A673 (cell line): ENCODE measurements at regions not wholly inside any gene's neighbourhood (a gene's known extent, or its start where the extent isn't known, plus 50 kb on each side); places are given as distances from the start of the nearest gene placed in this dataset.
A peak's percentile ranks its signal among the peaks of the same experiment; 100 is the strongest.
"Not testable (repeated sequence)": the region's sequence is repeated elsewhere in the genome, so short reads cannot be mapped to it uniquely, and the experiment has no call there.

Source experiments
- BruUV-seq: library from RNA; stranded (reverse); fragments of 400-500 nt; replicated peaks from 2 replicates; lab custom pipeline; 2021; lab: Mats Ljungman, UMichigan
- CTCF ChIA-PET: fragments of 300-600 bp; sonication (Branson Sonifier 250); formaldehyde crosslinking; loops from one replicate; lab custom pipeline; 2022; ENCODE audit warnings: antibody characterized with exemption; lab: Charles Lee
- POLR2A ChIA-PET: fragments of 300-600 bp; sonication (Branson Sonifier 250); formaldehyde crosslinking; loops from one replicate; lab custom pipeline; 2022; ENCODE audit warnings: antibody characterized with exemption; ENCODE audit not compliant: low non-redundant PET; lab: Charles Lee
- DNase-seq: peaks from one replicate; pipeline ENCODE4 v3.0.0-alpha.2; 2015; ENCODE audit warnings: low spot score
- H3K27ac ChIP-seq: fragments of 200-600 bp; sonication (generic); 2 replicates; pipeline ENCODE4 v1.5.1; 2016; ENCODE audit warnings: mixed run types, low read depth, mild to moderate bottlenecking, mixed read lengths, antibody characterized with exemption, low read length; ENCODE audit not compliant: poor library complexity, severe bottlenecking
- H3K27me3 ChIP-seq: fragments of 200-600 bp; sonication (generic); replicated peaks from 2 replicates; pipeline ENCODE4 v1.6.1; 2017; ENCODE audit warnings: mixed run types, low read depth, mild to moderate bottlenecking, mixed read lengths, antibody characterized with exemption, low read length; ENCODE audit not compliant: insufficient read depth, poor library complexity
- H3K36me3 ChIP-seq: fragments of 200-600 bp; sonication (generic); 2 replicates; pipeline ENCODE4 v1.6.1; 2016; ENCODE audit warnings: mixed run types, mild to moderate bottlenecking, mixed read lengths, antibody characterized with exemption, low read length; ENCODE audit not compliant: insufficient read depth, poor library complexity, severe bottlenecking
- H3K4me1 ChIP-seq: fragments of 200-600 bp; sonication (generic); 2 replicates; pipeline ENCODE4 v1.6.1; 2017; ENCODE audit warnings: mixed run types, mild to moderate bottlenecking, mixed read lengths, antibody characterized with exemption, low read length; ENCODE audit not compliant: insufficient read depth, poor library complexity, severe bottlenecking
- H3K4me3 ChIP-seq: fragments of 200-600 bp; sonication (generic); 2 replicates; pipeline ENCODE4 v1.5.1; 2016; ENCODE audit warnings: low read depth, mixed run types, mild to moderate bottlenecking, mixed read lengths, low read length; ENCODE audit not compliant: poor library complexity, severe bottlenecking
- H3K9me3 ChIP-seq: fragments of 200-600 bp; sonication (generic); 2 replicates; pipeline ENCODE4 v1.6.1; 2016; ENCODE audit warnings: mixed run types, low read depth, mild to moderate bottlenecking, mixed read lengths, antibody characterized with exemption, low read length; ENCODE audit not compliant: poor library complexity, severe bottlenecking
- EZH2 ChIP-seq: fragments of 200-600 bp; sonication (generic); IDR thresholded peaks from 2 replicates; pipeline ENCODE4 v1.6.1; 2017; ENCODE audit warnings: borderline replicate concordance, low read depth, mild to moderate bottlenecking, mixed read lengths, antibody characterized with exemption, low read length; ENCODE audit not compliant: poor library complexity, severe bottlenecking
- intact Hi-C: fragments of 100-400 bp; cut with micrococcal nuclease; formaldehyde crosslinking; loops from one replicate; pipeline ENCODE4 v1.10.0; 2022; ENCODE audit not compliant: unreplicated experiment
- TF ChIP-seq, protein P1 (sequence below): fragments of 300-800, 200-600 bp; sonication (generic); conservative IDR thresholded peaks from 2 replicates; pipeline ENCODE4 v1.5.1; 2017; ENCODE audit warnings: low read depth, mild to moderate bottlenecking, antibody characterized with exemption, low read length, moderate library complexity, mixed read lengths

DNA sequence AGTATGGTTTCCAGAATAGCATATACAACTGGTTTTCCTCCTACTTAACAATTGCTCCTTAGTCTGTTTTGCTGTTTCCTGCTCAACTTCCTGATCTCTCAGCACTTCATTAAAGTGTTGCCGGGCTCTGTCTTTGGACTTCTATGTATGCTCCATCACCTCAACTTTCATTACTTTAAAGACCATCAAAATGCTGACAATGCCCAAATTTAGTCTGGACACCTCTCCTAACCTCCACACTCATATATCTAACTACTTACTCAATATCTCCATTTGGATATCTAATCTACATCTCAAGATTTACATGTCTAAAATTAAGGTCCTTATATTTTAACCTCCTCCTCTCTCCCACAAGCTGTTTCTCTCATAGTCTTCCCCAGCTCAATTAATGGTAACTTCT, 54.4 kb upstream of the LGR5 start:
- Histone ChIP-seq H3K27ac (no peak overlapping the region), H3K9me3 (no peaks in the 10 kb centered on the region), H3K36me3 (no peaks in the 10 kb centered on the region), H3K4me3 (no peak overlapping the region), H3K27me3 (no peaks in the 10 kb centered on the region), H3K4me1 (no peaks in the 10 kb centered on the region)
- BruUV-seq = no TSS peak
- POLR2A ChIA-PET = interaction anchor here (0.6 kb wide), 1 partner anchor 352 kb away, joined by 3 read pairs; no protein-coding TSS in a partner anchor
- intact Hi-C loops = no loop called here
- DNase-seq = no peak
- CTCF ChIA-PET = no interaction called here
- no peak for TF ChIP-seq EZH2
- TF ChIP-seq, protein P1, sequence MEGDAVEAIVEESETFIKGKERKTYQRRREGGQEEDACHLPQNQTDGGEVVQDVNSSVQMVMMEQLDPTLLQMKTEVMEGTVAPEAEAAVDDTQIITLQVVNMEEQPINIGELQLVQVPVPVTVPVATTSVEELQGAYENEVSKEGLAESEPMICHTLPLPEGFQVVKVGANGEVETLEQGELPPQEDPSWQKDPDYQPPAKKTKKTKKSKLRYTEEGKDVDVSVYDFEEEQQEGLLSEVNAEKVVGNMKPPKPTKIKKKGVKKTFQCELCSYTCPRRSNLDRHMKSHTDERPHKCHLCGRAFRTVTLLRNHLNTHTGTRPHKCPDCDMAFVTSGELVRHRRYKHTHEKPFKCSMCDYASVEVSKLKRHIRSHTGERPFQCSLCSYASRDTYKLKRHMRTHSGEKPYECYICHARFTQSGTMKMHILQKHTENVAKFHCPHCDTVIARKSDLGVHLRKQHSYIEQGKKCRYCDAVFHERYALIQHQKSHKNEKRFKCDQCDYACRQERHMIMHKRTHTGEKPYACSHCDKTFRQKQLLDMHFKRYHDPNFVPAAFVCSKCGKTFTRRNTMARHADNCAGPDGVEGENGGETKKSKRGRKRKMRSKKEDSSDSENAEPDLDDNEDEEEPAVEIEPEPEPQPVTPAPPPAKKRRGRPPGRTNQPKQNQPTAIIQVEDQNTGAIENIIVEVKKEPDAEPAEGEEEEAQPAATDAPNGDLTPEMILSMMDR = no peak

DNA sequence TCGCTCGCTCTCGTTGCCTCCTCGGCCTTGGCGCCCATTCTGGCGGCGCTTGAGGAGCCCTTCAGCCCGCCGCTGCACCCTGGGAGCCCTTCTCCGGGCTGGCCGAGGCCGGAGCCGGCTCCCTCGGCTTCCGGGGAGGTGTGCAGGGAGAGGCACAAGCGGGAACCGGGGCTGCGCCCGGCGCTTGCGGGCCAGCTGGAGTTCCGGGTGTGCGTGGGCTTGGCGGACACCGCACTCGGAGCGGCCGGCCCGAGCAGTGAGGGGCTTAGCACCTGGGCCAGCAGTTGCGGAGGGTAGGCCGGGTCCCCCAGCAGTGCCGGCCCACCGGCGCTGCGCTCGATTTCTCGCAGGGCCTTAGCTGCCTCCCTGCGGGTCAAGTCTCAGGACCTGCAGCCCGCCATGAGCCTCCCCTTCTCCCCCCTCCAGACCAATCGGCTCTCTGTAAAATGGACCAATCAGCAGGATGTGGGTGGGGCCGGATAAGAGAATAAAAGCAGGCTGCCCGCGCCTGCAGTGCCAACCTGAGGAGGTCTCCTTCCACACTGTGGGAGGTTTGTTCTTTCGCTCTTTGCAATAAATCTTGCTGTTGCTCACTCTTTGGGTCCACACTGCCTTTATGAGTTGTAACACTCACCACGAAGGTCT, 62.8 kb upstream of the LGR5 start:
- H3K9me3 ChIP-seq, POLR2A ChIA-PET, BruUV-seq, intact Hi-C loops, H3K4me1 ChIP-seq, H3K27ac ChIP-seq, DNase-seq, H3K36me3 ChIP-seq, H3K4me3 ChIP-seq, CTCF ChIA-PET, H3K27me3 ChIP-seq: not testable (repeated sequence)

DNA sequence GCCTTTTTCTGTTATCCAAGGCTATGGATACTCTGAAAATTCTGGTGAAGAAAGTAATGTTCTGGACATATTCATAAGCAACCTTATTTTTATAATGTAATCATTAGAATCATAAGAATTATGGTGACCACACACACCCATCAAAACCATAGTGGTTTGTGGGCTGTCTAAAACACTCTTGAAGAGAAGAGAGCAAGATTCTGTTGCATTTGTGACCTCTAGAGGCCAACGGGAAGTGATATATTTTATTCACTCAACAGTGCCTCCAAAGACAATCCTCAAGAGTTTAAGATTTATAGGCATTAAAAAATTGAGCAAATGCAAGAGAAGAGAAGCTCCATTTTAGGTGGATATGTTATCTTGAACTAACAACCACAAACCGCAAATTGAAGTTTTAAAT, 68.5 kb upstream of the LGR5 start:
- Histone ChIP-seq H3K4me3 (no peak overlapping the region), H3K27me3 (no peaks in the 10 kb centered on the region), H3K36me3 (no peaks in the 10 kb centered on the region), H3K4me1 (no peaks in the 10 kb centered on the region), H3K9me3 (no peaks in the 10 kb centered on the region), H3K27ac (no peak overlapping the region)
- BruUV-seq = no TSS peak
- CTCF ChIA-PET = interaction anchor here (0.6 kb wide), 1 partner anchor 444 kb away, joined by 3 read pairs; no protein-coding TSS in a partner anchor
- POLR2A ChIA-PET = no interaction called here
- DNase-seq = peak; percentile 35
- no peak for TF ChIP-seq EZH2
- TF ChIP-seq, protein P1 = peak; percentile 38; the same call in 1 of the 2 replicates
- intact Hi-C loops = no loop called here

DNA sequence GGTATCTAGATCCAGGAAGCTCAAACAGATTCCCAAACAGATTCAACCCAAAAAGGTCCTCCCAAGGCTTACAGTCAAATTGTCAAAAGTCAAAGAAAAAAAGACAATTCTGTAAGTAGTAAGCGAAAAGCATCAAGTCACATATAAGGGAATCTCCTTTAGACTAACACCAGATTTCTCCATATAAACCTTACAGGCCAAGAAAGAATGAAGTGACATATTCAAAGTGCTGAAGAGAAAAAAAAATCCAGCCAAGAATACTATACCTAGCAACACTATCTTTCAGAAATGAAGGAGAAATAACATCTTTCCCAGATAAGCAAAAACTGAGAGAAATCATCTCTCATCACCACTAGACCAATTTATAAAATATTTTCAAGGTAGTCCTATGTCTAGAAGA, 79.6 kb upstream of the LGR5 start:
- ChIA-PET POLR2A (no interaction called here), CTCF (no interaction called here)
- H3K27ac ChIP-seq = no peak overlapping the region
- intact Hi-C loops = no loop called here
- no peak for DNase-seq
- peaks cover 9% of the 10 kb centered on the region for H3K9me3 ChIP-seq
- H3K36me3 ChIP-seq = no peaks in the 10 kb centered on the region
- no TSS peak for BruUV-seq
- H3K27me3 ChIP-seq = no peaks in the 10 kb centered on the region
- TF ChIP-seq, protein P1 = no peak
- no peak for TF ChIP-seq EZH2
- H3K4me1 ChIP-seq = peaks cover 5% of the 10 kb centered on the region
- H3K4me3 ChIP-seq = no peak overlapping the region
